Sigmoid colon (tissue), 6 donors: ENCODE measurements at regions not wholly inside any gene's neighbourhood (a gene's known extent, or its start where the extent isn't known, plus 50 kb on each side); places are given as distances from the start of the nearest gene placed in this dataset.

Source experiments
- DNase-seq: peaks from one replicate; pipeline ENCODE4 v3.0.0-alpha.2; 2019
- H3K27ac ChIP-seq, 4 donors: fragments of 200-600 bp; sonication (generic); one replicate each; pipeline ENCODE4 v1.5.1; 2016 to 2019; ENCODE audit warnings: mild to moderate bottlenecking in 1 of 4
- H3K27me3 ChIP-seq, 3 donors: fragments of 200-600 bp; sonication (generic); one replicate each; pipeline ENCODE4 v1.5.1; 2019; ENCODE audit warnings: mild to moderate bottlenecking in 1 of 3
- H3K36me3 ChIP-seq, 4 donors: fragments of 200-600 bp; sonication (generic); one replicate each; pipeline ENCODE4 v1.5.1; 2016 to 2019
- H3K4me1 ChIP-seq, 4 donors: fragments of 200-600 bp; sonication (generic); one replicate each; pipeline ENCODE4 v1.5.1; 2017 to 2019
- H3K4me3 ChIP-seq, 4 donors: fragments of 200-600 bp; sonication (generic); one replicate each; pipeline ENCODE4 v1.5.1; 2017 to 2019; ENCODE audit warnings: mild to moderate bottlenecking in 2 of 4, moderate library complexity in 1 of 4
- H3K9me3 ChIP-seq, 4 donors: fragments of 200-600 bp in 3 of 4; sonication (generic) in 3 of 4; one replicate each; pipeline versions ENCODE4 v1.5.1 to v1.6.1; 2013 to 2019
- EP300 ChIP-seq, 4 donors: sonication (generic); formaldehyde crosslinking; IDR thresholded peaks; one replicate each; pipeline ENCODE4 v1.6.1; 2017; ENCODE audit warnings: antibody characterized with exemption in 4 of 4
- POLR2A ChIP-seq, 2 donors: fragments of 450-650 bp; IDR thresholded peaks; one replicate each; pipeline ENCODE4 v1.6.1; 2016; ENCODE audit warnings: antibody characterized with exemption in 2 of 2, mild to moderate bottlenecking in 2 of 2, moderate library complexity in 2 of 2
- POLR2AphosphoS5 ChIP-seq, 4 donors: sonication (generic); formaldehyde crosslinking; IDR thresholded peaks; one replicate each; pipeline ENCODE4 v1.6.1; 2017; ENCODE audit warnings: antibody characterized with exemption in 4 of 4
- whole genome bisulfite sequencing, 2 donors: extraction: QIAGEN DNeasy Blood & Tissue Kit; methylation state at CpG; one replicate each; pipeline ENCODE4 v1.1.7; 2013; 5-methylcytosine and 5-hydroxymethylcytosine counted together
- intact Hi-C: fragments of 100-400 bp; cut with DNase I; formaldehyde crosslinking; loops from one replicate; pipeline ENCODE4 v1.15.1; 2023
- TF ChIP-seq, protein P1 (sequence below), 4 experiments: fragments of 450-650 bp in 3 of 4; fragments of 200-600 bp in 1 of 4; IDR thresholded peaks; one replicate each; pipeline ENCODE4 v1.5.1; 2016 to 2019; ENCODE audit warnings: antibody characterized with exemption in 4 of 4, mild to moderate bottlenecking in 3 of 4, moderate library complexity in 2 of 4
- donor health status: healthy with polysubstance abuse.
- donor health status: healthy.

DNA sequence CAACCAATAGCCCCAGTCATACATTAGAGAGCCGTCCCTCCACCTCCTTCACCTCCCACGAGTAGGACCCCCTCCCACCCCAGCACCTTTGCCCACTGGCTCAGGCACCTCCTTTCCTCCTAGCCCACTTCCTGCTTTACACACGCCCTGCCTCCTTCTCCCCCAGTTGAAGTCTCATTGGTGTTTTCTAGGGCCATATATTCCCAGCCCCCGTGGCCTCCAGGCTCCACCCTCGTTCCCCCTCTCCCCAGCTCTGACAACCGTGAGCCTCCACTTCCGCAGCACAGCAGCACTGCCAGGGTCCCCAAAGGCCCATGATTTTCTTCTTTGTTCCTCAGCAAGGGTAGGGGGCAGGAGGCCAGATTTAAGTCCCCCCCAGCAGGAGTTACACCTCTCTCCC, 340.3 kb upstream of the TNRC6C start:
- TF ChIP-seq POLR2A (IDR thresholded peaks at IDR 0.05) (no peak), POLR2AphosphoS5 (IDR thresholded peaks at IDR 0.05) (no peak), EP300 (IDR thresholded peaks at IDR 0.05) (no peak)
- TF ChIP-seq, protein P1, sequence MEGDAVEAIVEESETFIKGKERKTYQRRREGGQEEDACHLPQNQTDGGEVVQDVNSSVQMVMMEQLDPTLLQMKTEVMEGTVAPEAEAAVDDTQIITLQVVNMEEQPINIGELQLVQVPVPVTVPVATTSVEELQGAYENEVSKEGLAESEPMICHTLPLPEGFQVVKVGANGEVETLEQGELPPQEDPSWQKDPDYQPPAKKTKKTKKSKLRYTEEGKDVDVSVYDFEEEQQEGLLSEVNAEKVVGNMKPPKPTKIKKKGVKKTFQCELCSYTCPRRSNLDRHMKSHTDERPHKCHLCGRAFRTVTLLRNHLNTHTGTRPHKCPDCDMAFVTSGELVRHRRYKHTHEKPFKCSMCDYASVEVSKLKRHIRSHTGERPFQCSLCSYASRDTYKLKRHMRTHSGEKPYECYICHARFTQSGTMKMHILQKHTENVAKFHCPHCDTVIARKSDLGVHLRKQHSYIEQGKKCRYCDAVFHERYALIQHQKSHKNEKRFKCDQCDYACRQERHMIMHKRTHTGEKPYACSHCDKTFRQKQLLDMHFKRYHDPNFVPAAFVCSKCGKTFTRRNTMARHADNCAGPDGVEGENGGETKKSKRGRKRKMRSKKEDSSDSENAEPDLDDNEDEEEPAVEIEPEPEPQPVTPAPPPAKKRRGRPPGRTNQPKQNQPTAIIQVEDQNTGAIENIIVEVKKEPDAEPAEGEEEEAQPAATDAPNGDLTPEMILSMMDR (IDR thresholded peaks at IDR 0.05): no peak
- 65 to 70% methylated on average over 7 of the region's 7 CpGs for WGBS, 2 donors
- H3K4me3 ChIP-seq: no peak overlapping the region
- intact Hi-C loops: no loop called here
- no peaks in the 10 kb centered on the region for H3K36me3 ChIP-seq
- no peak for DNase-seq
- H3K9me3 ChIP-seq: no peaks in the 10 kb centered on the region
- H3K27ac ChIP-seq: no peak overlapping the region
- no peaks in the 10 kb centered on the region for H3K27me3 ChIP-seq
- H3K4me1 ChIP-seq: peaks cover 0 to 28% (median 20%) of the 10 kb centered on the region in 4 donors

DNA sequence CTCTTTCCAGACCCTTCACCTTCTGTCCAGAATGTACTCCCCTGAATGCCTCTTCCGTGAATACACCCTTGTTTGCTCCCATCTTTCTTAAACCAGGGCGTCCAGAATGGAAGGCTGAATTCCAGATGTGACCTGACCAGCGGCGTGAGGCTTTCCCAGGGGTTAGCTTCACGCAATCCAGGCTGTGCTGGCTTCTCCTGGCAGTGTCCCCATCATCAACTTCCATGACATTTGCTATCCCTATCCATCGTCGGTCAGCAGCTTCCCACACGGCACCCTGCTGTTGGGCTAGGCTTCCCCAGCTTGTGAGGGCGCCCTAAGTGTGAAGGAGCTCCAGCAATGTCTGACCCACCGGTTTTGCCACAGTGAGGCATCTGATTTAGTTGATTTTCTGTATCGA, 339.8 kb upstream of the TNRC6C start:
- H3K36me3 ChIP-seq: no peaks in the 10 kb centered on the region
- H3K27ac ChIP-seq: no peak overlapping the region
- intact Hi-C loops: no loop called here
- no peaks in the 10 kb centered on the region for H3K27me3 ChIP-seq
- TF ChIP-seq POLR2AphosphoS5 (IDR thresholded peaks at IDR 0.05): no peak
- TF ChIP-seq, protein P1 (IDR thresholded peaks at IDR 0.05): no peak
- no peak for TF ChIP-seq EP300 (IDR thresholded peaks at IDR 0.05)
- TF ChIP-seq POLR2A (IDR thresholded peaks at IDR 0.05): no peak
- DNase-seq: no peak
- H3K9me3 ChIP-seq: no peaks in the 10 kb centered on the region
- no peak overlapping the region for H3K4me3 ChIP-seq
- H3K4me1 ChIP-seq: peaks cover 0 to 28% (median 20%) of the 10 kb centered on the region in 4 donors
- WGBS, 2 donors: 93 to 94% methylated on average over 11 of the region's 11 CpGs

DNA sequence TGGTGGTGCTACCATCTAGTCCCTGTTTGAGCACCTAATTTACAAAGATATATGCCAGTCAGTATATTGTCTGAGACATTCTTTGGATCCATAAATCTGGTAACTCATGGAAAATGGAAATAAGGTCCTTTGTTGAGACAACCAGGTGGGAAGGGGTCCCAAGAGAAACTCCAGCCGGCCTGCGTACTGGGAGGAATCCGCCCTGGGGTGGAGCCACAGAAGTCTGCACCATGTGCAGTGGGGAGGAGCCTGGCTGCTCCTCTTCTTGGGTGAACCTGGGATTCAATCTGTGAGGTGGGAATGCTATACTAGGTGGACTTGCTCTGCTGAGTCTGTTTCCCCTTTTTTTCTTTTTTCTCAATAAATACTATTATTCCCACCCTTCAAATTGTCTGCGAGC, 339.2 kb upstream of the TNRC6C start:
- no peaks in the 10 kb centered on the region for H3K27me3 ChIP-seq
- H3K4me3 ChIP-seq: no peak overlapping the region
- peak; percentile 35 for DNase-seq
- no peaks in the 10 kb centered on the region for H3K9me3 ChIP-seq
- 91 to 93% methylated on average over 4 of the region's 4 CpGs for WGBS, 2 donors
- H3K27ac ChIP-seq: peak overlapping the region in 1 of 4 donors; percentile 42
- H3K4me1 ChIP-seq: peaks cover 0 to 28% (median 19%) of the 10 kb centered on the region in 4 donors
- TF ChIP-seq EP300 (IDR thresholded peaks at IDR 0.05): no peak
- TF ChIP-seq POLR2AphosphoS5 (IDR thresholded peaks at IDR 0.05): no peak
- TF ChIP-seq POLR2A (IDR thresholded peaks at IDR 0.05): no peak
- TF ChIP-seq, protein P1 (IDR thresholded peaks at IDR 0.05): no peak
- H3K36me3 ChIP-seq: no peaks in the 10 kb centered on the region
- intact Hi-C loops: no loop called here

DNA sequence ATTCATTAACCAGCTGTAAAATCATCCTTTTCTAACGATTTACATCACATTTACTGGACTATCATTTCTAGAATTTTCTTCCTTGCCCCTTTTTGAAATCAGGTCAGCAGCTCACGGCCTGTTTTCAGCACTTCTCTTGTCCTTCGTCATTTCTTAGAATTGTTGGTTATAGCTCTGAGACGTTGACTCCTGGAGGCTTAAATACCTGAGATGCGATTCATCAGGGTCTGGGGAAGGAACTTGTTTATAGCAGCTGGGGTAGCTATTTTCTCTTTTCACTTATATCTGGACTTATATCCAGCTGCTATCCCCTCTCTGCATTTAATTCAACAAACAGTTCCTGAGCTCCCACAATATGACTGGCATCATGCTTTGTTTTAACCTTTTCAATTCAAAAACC, 338.7 kb upstream of the TNRC6C start:
- WGBS, 2 donors: 76 to 80% methylated on average over 5 of the region's 5 CpGs
- intact Hi-C loops: no loop called here

More for the DNA sequence above, 338.7 kb upstream of the TNRC6C start:
- peak; percentile 7 for DNase-seq
- H3K27ac ChIP-seq: peak overlapping the region in 1 of 4 donors; percentile 42
- no peak for TF ChIP-seq EP300 (IDR thresholded peaks at IDR 0.05)
- TF ChIP-seq, protein P1 (IDR thresholded peaks at IDR 0.05): no peak
- TF ChIP-seq POLR2A (IDR thresholded peaks at IDR 0.05): no peak
- TF ChIP-seq POLR2AphosphoS5 (IDR thresholded peaks at IDR 0.05): no peak
- H3K4me1 ChIP-seq: peaks cover 0 to 24% (median 17%) of the 10 kb centered on the region in 4 donors
- H3K27me3 ChIP-seq: no peaks in the 10 kb centered on the region
- H3K9me3 ChIP-seq: no peaks in the 10 kb centered on the region
- no peaks in the 10 kb centered on the region for H3K36me3 ChIP-seq
- no peak overlapping the region for H3K4me3 ChIP-seq
